NCI-H146 (cell line): ENCODE measurements at regions not wholly inside any gene's neighbourhood (a gene's known extent, or its start where the extent isn't known, plus 50 kb on each side); places are given as distances from the start of the nearest gene placed in this dataset.

Source experiments
- DNase-seq: peaks from one replicate; lab custom pipeline; 2025; lab: John Stamatoyannopoulos, UW

- DNase-seq: no peak
These were observed 475.1 kb downstream of the FOXO1 start for GRCh38 chr13:40191186-40191980.

GRCh38 chr13:40192452-40192851 lies 474.0 kb downstream of the FOXO1 start:
- DNase-seq: no peak

DNA sequence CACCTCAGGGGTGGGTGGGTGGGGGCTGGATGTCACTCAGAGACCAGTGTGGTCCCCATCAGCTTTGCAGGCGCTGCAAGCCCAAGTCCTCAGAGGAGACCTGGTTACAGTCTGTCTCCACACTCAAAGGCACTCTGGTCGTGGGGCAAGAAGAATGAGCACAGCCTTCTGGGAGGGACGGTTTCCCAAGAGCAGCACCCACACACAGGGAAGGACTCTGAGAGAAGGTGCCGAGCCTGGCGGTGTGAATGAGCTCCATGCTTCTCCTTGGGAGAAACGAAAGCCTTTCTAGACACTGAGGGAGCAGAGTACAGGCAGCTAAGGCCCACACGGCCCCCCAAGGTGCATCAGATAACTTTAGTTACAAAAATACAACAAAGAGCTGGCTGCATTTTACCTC lies 473.6 kb downstream of the FOXO1 start:
- DNase-seq: no peak

- no peak for DNase-seq
These were observed 472.9 kb downstream of the FOXO1 start for GRCh38 chr13:40193286-40194223.

- DNase-seq: no peak
These were observed 472.1 kb downstream of the FOXO1 start for GRCh38 chr13:40194224-40194806.

- peak; percentile 21 for DNase-seq
These were observed 469.4 kb downstream of the FOXO1 start for GRCh38 chr13:40197049-40197448.

DNA sequence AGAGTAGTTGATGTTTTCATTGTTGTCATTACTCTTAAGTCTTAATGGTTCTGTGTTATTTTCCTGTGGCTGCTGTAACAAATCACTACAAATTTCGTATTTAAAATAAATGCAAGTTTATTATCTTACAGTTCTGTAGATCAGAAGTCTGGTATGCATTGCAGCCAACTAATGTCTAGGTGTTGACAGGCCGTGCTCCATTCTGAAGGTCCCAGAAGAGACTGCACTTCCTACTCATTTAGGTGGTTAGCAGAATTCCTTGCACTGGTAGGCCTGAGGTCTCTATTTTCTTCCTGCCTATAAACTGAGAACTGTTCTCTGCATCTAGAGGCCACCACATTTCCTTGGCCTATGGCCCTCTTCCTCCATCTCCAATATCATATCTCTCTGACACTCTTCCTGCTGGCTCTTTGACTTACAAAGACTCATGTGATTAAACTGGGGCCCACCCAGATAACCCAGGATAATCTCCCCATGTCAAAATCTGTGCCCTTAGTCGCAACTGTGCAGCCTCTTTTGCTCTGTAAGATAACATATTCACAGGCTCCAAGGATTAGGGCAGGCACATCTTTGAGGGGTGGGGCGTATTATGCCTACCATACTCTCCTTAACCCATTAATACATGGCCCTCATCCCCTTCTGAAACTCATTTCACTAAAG lies 468.4 kb downstream of the FOXO1 start:
- no peak for DNase-seq

GRCh38 chr13:40200273-40200978 lies 466.0 kb downstream of the FOXO1 start:
- DNase-seq: no peak

DNA sequence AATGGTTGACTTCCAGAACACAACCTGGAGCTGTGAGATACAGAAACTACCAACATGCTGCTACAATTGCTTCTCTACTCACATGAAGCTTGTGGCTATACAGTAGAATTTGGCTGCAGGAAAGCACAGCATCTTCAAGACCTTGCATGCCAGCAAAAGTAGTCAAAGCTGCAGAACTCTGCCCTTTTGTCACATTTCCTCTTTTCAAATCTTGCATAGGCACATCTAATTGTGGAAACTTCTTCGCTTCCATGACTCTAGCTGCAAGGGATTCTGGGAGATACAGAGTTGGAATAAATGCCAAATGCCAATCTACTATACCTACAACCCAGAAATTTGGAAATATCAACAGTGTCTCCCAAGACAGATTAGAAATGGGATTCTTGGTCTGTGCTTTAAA lies 462.2 kb downstream of the FOXO1 start:
- DNase-seq: no peak

- DNase-seq: no peak
These were observed 460.6 kb downstream of the FOXO1 start for GRCh38 chr13:40205771-40206240.

GRCh38 chr13:40206241-40207000 lies 460.0 kb downstream of the FOXO1 start:
- no peak for DNase-seq

DNA sequence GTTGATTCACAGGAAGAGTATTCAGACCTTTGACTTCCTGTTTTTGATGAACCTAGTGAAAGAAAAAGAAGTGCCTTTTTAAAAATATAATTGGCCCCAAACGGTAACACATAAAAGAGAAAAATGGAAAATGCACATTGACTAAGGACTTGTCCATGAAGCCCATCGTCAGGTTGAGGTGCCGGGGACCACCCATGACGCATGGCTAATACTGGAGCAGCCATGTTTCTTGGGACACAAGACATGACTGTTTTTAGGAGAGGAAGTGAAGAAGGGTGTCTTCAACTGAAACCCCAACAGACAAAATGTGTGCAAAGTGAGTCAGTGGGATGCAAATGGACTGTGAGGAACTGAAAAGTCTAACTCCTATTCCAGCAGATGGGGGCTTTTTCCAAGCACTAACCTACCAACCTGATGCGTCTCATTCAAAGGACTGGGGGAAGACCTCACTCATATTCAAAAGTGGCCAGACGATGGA lies 459.4 kb downstream of the FOXO1 start:
- no peak for DNase-seq

GRCh38 chr13:40208517-40208916 lies 457.9 kb downstream of the FOXO1 start:
- no peak for DNase-seq

DNA sequence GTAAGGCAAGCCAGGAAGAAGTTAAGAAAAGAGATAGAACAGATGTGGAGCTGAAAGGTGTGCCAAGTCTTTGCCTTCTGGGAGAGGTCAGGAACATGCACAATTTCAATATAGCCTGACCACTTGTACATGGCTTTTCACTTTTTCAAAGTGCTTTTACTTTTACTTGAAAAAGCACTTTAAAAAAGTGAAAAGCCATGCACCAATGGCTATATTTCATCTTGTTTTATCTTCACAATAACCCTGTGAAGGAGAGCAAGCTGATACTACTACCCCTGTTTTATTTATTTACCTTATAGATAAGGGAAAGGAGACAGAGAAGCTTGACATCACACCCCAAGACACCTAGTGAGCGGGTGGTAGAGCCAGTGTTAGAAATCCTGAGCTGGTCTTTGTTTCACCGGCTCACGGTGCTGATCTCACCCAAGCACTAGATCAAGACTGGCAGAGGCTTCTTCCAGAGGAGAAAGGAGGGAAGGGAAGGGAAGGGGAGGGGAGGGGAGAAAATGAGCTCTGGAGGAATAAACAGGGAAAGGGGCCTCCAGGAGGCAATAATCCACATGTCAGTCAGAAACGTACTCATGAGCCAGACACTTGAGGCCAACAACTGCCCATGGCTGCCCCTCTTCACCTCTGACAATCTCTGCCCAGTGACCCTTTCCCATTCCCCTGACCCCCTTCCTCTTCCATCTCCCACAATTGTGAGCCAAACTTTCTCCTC lies 455.4 kb downstream of the FOXO1 start:
- DNase-seq: no peak

DNA sequence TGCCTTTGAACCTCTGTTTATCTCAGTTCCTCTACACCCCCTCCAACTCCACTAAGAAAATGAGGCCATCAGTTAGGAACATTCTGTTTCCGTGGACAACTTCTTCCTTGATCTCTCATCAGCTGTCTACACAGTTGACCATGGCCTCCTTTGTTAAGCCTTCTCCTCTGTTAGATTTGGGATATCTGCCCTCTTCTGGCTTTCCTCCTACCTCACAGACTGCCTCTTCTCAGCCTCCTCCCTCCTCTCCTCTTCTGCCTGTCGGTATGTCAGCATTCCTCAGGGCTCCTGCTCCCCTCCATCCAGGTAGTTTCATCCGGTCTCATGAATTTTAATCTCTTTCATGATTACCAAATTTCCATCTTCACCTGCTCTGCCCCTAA lies 454.9 kb downstream of the FOXO1 start:
- DNase-seq: no peak

GRCh38 chr13:40213779-40214178 lies 452.7 kb downstream of the FOXO1 start:
- no peak for DNase-seq

DNA sequence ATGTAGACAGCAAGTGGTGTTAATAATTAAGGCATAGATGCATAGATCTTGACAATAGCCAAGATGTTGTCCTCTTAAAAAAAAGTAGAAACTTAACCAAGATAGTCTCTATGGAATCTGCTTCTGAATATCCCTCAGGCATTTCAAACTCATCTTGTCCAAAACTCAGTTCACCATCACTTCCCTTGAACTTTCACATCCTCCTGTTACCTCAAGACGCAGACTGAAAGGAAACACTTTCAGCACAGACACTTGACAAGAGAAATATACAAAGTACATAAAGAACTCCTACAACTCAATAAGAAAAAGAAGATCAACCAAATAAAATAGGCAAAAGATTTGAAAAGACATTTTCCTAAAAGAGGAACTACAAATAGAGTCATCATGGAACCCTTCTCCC lies 451.1 kb downstream of the FOXO1 start:
- DNase-seq: no peak

- no peak for DNase-seq
These were observed 450.7 kb downstream of the FOXO1 start for GRCh38 chr13:40215747-40216146.

GRCh38 chr13:40217675-40218074 lies 448.8 kb downstream of the FOXO1 start:
- peak; percentile 40 for DNase-seq
